A549 (cell line): ENCODE measurements at regions not wholly inside any gene's neighbourhood (a gene's known extent, or its start where the extent isn't known, plus 50 kb on each side); places are given as distances from the start of the nearest gene placed in this dataset.

ENCODE experiments used
- CEBPB ChIP-seq, 2 experiments: fragments of >200 bp in 1 of 2; sonication (Bioruptor Twin) in 1 of 2; formaldehyde crosslinking in 1 of 2; IDR thresholded peaks; 2 replicates each; pipeline ENCODE4 v1.6.1; 2012 to 2016
- CTCF ChIP-seq: fragments of >200 bp; sonication (Bioruptor Twin); formaldehyde crosslinking; IDR thresholded peaks from 3 replicates; pipeline ENCODE4 v1.5.1; 2016
- E2F6 ChIP-seq: IDR thresholded peaks from 2 replicates; pipeline ENCODE4 v1.6.1; 2012; ENCODE audit warnings: low read depth, borderline replicate concordance

GRCh38 chr3:171950373-171950772 is 89.0 kb upstream of the FNDC3B start:
- TF ChIP-seq CTCF (no peak), CEBPB (IDR thresholded peaks at IDR 0.05) (no peak), E2F6 (no peak)
